ENCODE measurements at regions not wholly inside any gene's neighbourhood (a gene's known extent, or its start where the extent isn't known, plus 50 kb on each side); places are given as distances from the start of the nearest gene placed in this dataset.

- Histone ChIP-seq H3K27ac (ENCODE audit: insufficient read depth, low read depth, low read length) (no peak overlapping the region), H3K9ac (replicated peaks; ENCODE audit: extremely low read depth, insufficient read depth, low read length) (no peak overlapping the region), H4K20me1 (replicated peaks; ENCODE audit: control insufficient read depth, extremely low read depth, insufficient read depth, low read length) (no peaks in the 10 kb centered on the region), H3K27me3 (ENCODE audit: control insufficient read depth in 2 of 2, insufficient read depth in 2 of 2, low read length in 2 of 2) (peaks cover 0 to 2% of the 10 kb centered on the region in 2 experiments), H3K36me3 (ENCODE audit: control insufficient read depth in 2 of 2, extremely low read depth in 1 of 2, insufficient read depth in 2 of 2, low read length in 2 of 2) (no peaks in the 10 kb centered on the region), H3K79me2 (ENCODE audit: control insufficient read depth, insufficient read depth, low read length) (no peaks in the 10 kb centered on the region), H2AFZ (ENCODE audit: low read depth, low read length) (no peak overlapping the region), H3K9me1 (replicated peaks; ENCODE audit: control insufficient read depth, extremely low read depth, insufficient read depth, low read length) (no peaks in the 10 kb centered on the region), H3K4me1 (ENCODE audit: control insufficient read depth, extremely low read depth, insufficient read depth, low read length) (no peaks in the 10 kb centered on the region), H3K4me2 (ENCODE audit: insufficient read depth, low read length) (no peak overlapping the region), H3K4me3 (replicated peaks in 1 of 3; ENCODE audit: insufficient read depth in 1 of 3, low read depth in 1 of 3, low read length in 3 of 3) (no peak overlapping the region), H3K9me3 (replicated peaks; ENCODE audit: control insufficient read depth, insufficient read depth, low read length) (no peaks in the 10 kb centered on the region)
- FAIRE-seq = no peak
- dilution Hi-C loops (cut with MboI; ENCODE audit: extremely low pct_ligation_motif_present, low sequenced_read_pairs) = no loop called here
- no peak for DNase-seq (ENCODE audit: low read depth, low spot score)
- ChIA-PET CTCF (interaction anchor here (0.7 to 0.8 kb wide), 2 partner anchors 16 to 566 kb away, joined by 3 read pairs; no protein-coding TSS in a partner anchor), POLR2A (no interaction called here)
- no peak for TF ChIP-seq POLR2AphosphoS5 (IDR thresholded peaks at IDR 0.05; ENCODE audit: insufficient read depth, low read depth, low read length)
- no peak for TF ChIP-seq MYC (IDR thresholded peaks at IDR 0.05; ENCODE audit: low read depth, low read length)
- no peak for TF ChIP-seq POLR2A (IDR thresholded peaks at IDR 0.05; ENCODE audit: low read depth, low read length)
- TF ChIP-seq FOS (IDR thresholded peaks at IDR 0.05; ENCODE audit: borderline replicate concordance, insufficient read depth, low read length) = no peak
- TF ChIP-seq CTCF (IDR thresholded peaks at IDR 0.05; ENCODE audit: extremely low read depth in 1 of 2, insufficient read depth in 1 of 2, low read depth in 1 of 2, low read length in 2 of 2) = no peak
- TF ChIP-seq JUN (IDR thresholded peaks at IDR 0.05; ENCODE audit: borderline replicate concordance, insufficient read depth, insufficient read length, low read depth) = no peak
- TF ChIP-seq EZH2 (IDR thresholded peaks at IDR 0.05; ENCODE audit: borderline replicate concordance, low read depth, low read length, severe bottlenecking) = no peak
- no peak for TF ChIP-seq MAX (IDR thresholded peaks at IDR 0.05; ENCODE audit: insufficient read depth, insufficient read length)
- BruUV-seq (replicated peaks) = no TSS peak
- intact Hi-C loops (cut with micrococcal nuclease) = no loop called here
Observed at GRCh38 chr3:107911337-107912000, 179.4 kb downstream of the CD47 start.
